Stimulated activated naive CD4-positive, alpha-beta T cell (primary cell): ENCODE measurements at regions not wholly inside any gene's neighbourhood (a gene's known extent, or its start where the extent isn't known, plus 50 kb on each side); places are given as distances from the start of the nearest gene placed in this dataset.

Experiments used
- DNase-seq, 6 experiments: peaks; one replicate each; lab custom pipeline; 2025; lab: John Stamatoyannopoulos, UW

DNA sequence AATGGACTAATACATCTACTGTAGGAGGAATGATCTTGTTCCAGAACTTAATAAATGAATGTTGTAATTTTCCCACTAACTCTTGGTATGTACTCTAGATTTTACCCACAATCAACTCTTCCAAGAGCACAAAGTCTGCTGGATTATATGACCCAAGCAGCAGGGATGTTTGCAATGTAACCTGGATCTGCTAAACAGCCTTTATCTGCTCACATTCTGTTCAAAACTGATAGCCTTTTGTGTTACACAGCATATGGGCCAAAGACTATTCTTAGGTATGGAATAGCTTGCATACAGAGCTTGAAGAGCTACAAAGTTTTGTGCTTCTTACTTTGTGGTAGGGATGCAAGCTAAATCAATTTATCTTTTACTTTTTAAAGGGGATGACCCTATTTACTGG, 213.7 kb upstream of the DCN start:
- DNase-seq: no peak

DNA sequence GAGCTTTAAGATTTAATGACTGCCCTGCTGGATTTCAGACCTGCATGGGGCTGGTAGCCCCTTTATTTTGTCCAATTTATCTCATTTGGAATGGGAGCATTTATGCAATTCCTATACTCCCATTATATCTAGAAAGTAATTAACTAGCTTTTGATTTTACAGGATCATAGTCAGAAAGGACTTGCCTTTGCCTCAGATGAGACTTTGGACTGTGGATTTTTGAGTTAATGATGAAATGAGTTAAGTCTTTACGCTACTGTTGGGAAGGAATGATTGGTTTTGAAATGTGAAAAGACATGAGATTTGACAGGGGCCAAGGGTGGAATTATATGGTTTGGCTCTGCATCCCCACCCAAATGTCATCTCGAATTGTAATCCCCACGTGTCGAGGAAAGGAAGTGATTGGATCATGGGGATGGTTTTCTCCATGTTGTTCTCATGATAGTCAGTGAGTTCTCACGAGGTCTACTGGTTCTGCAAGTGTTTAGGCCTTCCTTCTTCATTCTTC, 213.1 kb upstream of the DCN start:
- DNase-seq: no peak

DNA sequence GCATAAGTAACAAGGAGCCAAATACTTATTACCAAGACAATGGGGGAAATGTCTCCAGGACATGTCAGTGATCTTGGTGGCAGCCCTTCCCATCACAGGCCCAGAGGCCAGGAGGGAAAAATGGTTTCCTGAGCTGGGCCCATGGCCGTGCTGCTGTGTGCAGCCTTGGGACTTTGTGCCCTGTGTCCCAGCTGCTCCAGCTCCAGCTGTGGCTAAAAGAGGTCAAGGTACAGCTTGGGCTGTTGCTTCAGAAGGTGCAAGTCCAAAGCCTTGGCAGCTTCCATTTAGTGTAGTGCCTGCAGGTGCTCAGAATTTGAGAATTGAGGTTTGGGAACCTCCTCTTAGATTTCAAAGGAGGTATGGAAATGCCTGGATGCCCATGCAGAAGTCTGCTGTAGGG, 212.3 kb upstream of the DCN start:
- DNase-seq: no peak

DNA sequence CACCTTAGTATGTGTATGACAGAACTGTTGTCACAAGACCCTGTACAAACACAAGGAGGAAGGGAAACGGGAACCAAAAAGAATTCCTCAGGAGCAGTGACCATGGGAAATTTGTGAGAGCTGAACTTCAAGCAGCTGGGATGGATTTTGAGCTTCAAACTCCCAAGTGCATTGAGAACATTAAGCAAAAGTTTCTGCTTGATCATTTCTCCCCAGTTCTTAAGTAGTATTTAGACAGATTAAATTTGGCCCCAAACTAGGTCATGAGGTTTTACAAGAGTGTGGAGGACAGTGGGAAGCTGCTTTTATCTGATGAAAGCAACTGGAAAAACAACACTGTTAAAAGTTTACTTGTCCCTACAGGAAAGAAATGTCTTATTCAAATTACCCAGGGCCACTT, 206.0 kb upstream of the DCN start:
- DNase-seq: no peak

DNA sequence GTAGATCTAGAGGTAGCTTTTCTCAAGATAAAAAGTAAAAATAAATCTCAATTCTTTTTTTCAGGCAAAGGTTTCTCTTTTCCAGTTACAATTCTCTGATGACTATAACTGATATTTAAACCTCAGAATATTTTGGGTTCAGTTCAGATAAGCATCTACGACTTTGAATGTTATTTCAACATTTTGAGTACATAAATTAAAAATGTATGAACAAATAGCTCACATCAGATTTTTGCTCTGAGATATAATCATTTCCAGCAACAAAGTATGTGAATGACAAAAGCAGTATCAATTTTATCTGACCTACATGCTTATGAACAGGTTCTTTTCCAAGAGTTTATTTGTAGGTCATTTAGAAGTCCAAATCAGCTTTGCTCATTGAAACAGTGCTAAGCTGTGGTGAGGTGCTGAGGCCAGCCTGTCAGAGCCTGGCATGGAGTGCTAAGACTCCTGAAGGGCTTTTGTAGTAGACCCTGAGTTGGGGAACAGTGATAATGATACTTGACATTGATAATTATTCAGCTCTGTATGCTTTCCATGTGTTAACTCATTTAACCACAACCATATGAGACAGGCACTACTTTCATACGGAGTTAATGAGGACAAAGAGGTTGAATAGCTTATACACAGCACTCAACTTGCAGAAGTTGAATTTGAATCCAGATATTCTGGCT, 205.0 kb upstream of the DCN start:
- no peak for DNase-seq

DNA sequence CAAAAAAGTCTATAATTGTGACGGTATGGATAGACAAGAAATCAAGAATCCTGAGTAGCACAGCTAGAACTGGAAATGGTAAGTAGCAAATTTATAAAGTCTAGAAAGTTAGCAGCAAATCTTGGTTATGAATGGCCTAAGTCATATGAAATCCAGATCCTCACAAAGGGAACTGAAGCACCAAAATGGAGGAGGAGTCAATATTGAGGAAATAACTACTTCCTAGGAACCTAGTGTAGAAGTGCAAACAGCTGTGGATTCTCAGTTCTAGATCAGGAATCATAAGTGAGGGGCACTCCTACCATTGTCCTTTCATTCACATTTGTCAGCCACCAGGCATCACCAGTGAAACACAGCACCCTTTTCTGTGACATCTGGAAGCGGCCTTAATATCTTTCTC, 202.2 kb upstream of the DCN start:
- no peak for DNase-seq

DNA sequence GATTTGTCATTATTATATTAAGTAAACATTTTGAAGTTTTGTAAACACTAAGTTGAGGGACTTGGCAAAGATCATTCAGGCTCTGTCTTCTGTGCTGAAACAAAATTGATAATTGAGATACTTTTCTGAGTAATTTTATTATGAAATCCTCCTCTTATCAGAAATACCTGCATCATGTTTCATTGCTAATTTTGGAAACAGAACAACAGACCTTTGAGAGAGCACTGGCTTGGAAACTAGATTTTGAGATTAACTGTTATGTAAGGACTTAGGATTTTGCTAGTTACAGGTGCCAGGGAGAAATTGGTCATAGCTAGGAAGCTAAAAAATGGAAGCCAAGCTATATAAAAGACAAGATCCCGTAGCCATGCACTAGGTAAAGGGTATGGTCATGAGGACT, 201.7 kb upstream of the DCN start:
- no peak for DNase-seq

DNA sequence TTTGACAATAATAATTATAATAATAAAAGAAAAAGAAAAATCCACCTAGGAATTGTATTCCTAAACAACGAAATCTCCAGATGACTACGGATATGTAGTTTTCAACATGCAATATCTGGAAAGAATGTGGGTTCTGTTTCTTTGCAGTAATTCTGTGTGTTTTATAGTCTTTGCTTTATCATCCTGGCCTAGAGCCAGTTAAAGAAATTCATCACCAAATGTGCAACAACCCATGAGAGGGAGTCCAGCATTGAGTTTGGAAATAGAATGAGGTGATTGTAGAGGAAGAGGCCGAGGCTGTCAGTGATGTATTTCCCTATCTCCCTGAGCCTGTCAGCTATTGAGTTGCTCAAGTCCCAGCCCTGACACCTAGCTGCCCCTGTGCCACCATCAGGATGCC, 200.5 kb upstream of the DCN start:
- DNase-seq: no peak

DNA sequence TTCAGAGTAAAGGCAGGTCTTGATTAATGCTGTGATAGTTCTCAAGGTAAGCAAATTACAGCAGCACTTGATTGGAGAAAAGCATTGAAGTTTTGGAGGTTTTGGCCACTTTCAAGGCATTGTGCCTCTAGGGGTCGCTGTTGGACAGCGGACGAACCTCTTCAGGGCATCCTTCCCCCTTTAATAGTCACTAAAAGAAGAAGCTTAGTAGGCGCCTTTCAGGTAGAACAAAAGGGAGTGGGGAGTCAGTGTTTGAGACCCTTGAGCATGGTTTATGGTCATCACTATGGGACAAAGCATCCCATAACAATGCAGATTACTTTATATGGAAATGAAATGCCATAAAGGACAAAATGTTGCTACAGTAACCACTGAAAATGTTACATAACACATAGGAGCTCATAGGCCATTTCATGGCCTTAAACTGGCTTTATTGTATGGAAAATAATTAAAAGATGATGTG, 199.5 kb upstream of the DCN start:
- peak; percentile 57 to 89 (median 80) for DNase-seq

DNA sequence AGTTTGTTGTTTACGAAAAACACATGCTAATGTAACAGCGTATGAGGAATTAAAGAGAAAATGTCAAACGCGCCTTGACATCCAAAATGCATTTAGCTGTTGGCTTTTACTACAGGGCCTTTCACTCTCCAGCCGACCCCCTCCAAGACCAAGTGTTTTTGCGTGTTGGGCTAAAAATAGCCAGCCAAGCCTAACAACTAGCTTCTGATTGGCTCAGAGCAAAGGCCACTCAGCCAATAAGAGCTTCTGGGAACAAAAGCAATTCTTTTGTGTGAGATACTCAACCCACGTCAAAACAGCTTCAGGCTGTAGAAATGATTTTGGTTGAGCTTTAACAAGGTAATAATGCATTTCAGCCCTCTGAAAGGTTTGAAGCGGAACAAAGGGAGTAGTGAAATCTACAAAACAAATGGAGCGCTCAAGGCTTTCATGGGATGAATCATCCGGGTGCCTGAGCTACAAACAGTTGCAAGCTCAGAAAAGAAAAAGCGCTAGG, 198.7 kb upstream of the DCN start:
- DNase-seq: peak in 2 of 6 experiments; percentile 13 to 28

DNA sequence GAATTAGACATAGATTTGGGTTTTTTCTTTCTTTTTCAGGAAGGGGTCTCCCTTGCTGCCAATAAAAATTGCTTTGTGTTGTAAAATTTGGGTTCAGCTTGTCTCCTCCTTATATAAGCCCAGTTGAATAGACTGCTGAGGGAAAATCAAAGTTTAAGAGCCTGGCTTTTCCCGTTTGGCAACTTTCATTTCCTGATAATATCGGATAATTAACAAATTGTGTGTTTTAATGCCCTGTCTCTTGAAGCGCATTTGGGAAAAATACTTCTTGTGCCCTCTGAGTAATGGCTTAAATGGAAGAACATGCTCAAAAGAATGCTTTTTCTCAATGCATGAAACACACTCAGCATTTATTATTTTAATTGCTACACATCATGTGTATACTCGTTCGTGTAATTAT, 198.0 kb upstream of the DCN start:
- DNase-seq: no peak

DNA sequence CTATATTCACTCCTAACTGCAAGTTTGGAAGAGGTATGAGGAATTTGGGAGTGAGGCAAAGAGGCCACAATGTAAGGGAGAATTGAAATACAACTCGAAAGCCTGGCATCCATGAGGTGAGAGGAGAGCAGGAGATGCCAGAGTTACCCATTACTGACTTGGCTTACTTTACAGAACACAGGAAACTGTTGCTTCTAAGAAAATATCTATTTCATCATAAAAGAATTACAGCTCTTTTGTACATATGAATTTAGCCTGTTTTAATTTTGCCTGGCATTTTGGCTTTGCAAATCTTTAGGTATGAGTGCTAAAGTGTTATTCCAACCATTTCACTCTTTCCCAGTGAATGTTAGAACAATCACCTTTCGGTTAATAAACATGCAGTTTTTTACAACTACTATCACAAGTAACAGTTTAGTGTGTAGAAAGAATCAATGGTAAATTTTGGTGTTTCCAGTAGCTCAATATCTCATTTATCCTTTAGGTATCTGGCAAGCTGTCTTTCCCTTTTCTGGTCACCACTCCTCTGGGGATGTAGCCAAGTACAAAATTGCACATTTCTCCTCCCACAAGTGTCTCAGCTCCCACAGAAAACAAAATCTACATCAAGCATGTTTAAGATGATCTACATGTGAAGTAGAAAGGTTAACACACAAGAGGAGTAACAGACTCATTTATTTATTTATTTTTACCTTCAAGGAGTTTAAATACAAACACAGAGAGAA, 196.6 kb upstream of the DCN start:
- no peak for DNase-seq

DNA sequence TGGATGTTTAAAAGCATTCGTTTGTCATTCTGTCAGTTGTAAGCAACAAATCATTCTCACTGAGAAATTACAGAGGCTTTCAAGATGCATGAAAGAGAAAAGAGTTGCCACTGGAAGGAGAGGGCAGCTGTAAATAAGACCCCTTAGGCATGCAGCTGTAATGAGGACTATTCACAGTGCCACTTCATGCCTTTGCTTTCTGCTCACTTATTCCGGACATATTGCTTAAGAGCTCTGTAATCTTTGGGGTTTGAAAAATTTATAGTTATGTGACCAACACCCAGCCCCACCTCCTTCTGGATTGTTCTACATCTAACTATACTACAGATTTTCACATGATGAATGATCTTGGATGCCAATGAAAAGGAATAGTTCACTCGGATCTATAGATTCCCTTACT, 194.8 kb upstream of the DCN start:
- no peak for DNase-seq

DNA sequence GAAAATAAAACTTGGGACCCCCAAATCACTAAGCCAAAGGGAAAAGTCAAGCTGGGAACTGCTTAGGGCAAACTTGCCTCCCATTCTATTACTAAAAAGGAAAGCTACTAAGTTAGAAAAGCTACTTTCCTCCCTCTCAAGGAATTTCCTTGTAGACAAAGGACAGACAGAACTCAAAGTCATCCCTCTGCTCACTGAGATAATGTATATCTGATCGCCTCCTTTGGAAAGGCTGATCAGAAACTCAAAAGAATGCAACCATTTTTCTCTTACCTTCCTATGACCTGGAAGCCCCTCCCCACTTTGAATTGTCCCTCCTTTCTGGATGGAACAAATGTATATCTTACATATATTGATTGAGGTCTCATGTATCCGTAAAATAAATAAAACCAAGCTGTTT, 190.5 kb upstream of the DCN start:
- no peak for DNase-seq

DNA sequence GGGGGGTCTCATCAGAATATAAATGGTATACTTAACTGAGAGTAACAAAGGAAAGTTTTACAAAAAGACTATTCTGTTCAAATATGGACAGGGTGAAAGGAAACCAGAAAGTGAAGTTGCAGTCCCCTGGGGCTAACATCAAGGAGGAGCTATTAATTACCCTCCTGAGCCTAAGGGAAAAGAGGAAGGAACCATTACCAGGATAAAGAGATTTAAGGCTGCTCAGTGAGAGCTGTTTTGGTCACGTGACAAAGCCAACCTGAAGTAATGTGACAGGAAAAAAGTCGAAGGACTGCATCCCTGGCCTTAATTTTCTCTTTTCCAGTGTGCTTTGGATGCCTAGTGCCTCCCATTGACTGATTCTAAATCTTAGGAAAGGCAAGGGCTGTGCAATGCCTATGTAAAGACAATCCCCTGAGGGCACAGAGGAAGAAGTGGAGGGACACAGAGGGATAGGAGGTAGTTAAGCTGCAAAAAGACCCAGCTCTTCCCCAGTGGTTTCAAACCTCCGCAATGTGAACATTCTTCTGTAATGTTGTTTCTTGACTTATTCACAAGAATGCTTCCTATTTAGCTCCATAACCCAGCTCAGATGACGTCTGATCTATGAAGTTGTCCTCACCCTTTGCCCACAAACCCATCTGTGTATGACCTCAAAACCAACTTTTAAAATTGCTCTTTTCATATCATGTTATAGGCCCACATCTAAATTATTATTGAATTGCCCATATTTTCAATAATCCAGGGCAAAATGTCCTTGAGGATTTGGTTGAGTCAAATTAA, 187.7 kb upstream of the DCN start:
- DNase-seq: no peak

DNA sequence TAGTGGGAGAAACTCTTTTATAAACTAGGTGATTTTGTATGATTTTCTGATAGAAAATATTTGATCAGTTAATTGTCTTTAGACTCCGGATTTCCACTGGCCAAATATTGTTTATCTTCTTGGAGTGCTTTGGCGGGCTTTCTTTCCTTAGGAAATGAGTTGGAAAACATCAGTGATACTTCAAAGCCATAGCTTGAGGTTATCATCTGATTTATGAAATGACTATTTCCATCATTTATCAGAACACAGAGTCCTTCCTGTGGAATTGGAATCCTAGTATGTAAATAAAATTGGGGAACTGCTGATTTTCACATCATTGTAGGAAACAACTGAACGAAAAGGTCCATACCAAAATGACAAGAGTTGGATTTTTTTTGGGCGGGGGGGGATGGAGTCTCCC, 186.0 kb upstream of the DCN start:
- DNase-seq: no peak

DNA sequence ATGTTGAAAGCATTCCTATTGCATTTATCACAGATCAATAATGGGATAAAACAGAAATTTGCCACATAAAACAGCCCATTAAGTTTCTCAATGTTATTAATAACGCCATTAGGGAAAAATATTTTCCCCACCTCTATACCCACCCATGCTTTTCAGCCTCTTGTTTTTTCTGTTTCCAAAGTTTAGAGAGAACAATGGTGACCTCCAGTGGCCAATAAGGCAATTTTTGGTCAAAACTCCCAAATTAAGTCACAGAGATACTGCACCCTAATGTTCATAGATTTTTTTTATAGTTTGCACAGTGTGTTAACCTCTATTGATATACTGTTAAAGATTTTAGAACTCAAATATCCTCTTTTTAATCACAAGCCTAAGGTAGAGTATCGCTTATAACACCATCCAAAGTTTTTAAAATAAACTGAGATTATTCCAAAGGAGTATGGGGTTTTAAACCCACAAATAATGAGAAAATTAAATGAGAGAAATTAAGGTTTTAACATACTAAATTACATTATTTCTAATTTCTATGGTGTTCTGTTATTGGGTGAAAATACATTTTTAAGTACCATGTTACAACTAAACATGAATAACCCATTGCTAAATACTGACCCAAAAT, 184.7 kb upstream of the DCN start:
- DNase-seq: peak in 1 of 6 experiments; percentile 3

DNA sequence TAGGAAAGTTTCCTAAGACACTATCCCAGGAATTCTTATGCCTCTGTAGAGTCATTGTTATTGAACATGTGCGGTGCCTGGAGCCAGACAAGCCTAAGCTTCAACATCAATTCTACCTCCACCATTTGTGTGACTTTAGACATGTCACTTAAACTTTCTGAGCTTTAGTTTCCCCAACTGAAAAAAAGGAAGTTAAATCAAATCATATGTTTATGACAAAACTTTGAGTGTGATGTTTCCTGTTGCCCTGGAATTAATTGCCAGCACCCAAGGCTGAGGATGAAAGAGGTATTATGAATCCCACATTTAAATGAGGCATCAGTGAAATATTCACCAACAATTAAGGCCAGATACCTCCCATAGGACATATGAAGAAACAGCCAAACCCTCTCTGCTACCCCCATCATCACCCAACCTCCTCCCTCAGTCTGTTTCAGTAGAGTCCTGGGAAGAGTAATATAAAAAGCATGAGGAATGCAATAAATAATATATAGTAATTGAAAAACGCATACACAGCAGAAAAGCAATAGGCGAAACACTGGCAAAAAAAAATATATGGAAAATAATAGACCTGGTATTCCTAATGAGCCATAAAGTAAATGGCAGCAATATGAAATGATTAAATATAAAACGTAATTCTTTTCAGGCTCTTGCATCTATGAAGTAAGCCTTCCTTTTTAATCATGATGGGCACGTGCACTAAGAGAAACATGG, 182.0 kb upstream of the DCN start:
- DNase-seq: no peak

DNA sequence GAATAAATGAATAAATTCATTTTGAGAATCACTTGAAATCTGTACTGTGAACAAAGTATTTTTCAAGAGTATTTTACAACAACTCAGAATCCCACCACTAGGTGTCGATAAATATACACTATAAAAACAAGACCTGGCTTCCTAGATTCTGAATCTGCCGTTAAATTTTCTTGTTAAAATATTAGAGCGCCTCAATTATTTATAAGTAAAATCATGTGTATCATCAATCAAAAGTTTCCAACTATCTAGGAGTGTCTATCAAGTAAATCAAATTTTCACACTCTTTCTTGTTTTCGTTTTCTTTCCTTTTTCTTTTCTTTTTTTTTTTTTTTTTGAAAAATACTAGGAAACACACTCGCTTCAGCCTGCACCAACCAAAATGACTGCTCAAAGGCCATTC, 179.2 kb upstream of the DCN start:
- peak in 3 of 6 experiments; percentile 26 to 53 (median 44) for DNase-seq

DNA sequence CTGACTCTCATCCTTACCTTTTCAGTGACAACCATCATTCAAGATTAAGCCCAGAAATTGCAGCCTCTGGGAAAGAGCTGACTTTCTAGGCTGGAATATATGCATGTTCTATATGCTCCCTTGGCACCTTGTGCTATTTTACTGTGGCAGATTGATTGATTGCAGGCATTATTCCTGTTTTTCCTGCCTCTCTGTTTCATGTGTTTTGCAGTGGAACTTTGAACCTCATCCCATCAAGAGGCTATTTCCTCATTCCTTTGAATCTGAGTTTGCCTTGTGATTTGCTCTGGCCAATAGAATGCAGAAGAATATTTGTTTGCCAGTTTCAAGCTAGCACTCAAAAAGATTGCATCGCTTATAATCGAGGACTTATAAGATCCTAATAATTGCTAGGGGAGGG, 174.8 kb upstream of the DCN start:
- no peak for DNase-seq

DNA sequence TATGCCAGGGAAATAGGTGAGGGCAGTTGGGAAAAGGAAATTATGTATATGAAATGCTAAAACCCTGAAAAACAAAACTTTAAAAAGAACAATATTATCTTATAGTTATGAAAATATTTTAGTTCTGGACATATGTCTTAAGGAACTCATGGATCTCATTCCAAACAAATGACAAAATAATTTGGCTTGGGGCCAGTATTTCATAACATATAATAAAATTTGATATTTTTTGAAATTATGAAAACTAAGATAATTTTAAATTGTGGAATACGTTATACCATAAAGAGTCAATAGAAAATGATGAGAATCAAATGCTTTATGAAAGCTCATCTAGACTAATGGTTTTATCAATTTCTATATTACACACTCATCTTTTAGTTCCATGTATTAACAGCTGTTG, 173.8 kb upstream of the DCN start:
- no peak for DNase-seq
